GM19467 (cell line): ENCODE measurements at regions not wholly inside any gene's neighbourhood (a gene's known extent, or its start where the extent isn't known, plus 50 kb on each side); places are given as distances from the start of the nearest gene placed in this dataset.

Experiments
- ATAC-seq: cut with Tn5 transposase; IDR thresholded peaks from one replicate; pipeline ENCODE4 v1.9.1; 2021; ENCODE audit warnings: mild to moderate bottlenecking, moderate library complexity; ENCODE audit not compliant: unreplicated experiment

DNA sequence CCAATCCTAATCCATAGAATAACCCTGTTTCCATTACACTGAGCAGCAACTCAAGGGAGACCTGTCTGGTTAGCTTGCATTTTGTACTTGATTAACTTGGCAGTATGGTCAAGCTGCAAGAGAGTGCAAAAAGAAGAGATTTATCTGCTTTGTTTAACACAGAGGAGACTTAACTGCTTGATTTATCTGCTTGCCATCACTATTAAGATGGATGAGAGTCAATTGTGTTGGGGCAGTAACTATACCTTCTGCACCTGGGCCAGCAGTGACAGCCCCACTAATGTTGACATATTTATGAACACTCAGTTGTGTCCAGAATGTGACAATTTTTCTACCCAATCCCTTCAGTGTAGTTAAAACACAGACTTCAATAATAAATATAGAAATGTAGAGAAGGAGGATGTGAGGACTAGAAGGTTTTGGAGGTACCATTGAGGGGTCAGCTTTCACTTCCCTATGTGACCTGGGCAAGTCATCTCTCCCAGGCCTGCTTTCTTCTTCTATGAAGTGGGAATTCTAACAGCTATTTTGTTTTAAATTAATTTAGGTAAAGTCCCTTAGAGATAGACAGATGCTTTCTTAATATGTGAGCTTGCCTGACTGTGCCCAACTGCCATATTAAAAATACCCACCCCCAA is 159.1 kb upstream of the KCNK2 start:
- no peak for ATAC-seq

DNA sequence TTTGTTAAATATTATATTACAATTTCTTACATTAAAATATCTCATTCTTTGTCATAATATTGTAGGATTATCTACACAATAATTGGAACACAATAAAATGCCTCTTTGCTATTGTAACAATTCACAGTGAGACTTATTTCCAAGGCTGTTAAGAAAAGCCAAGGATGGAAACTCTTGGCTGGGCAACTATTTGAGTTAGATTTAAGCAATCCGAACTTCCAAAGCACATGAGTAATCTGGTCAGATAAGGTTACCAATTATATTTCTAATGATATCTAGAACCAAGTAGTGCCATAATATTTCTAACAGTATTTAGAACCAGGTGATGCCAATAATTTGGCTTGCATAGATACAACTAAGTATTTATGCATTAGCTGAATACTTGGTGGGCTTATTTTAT is 154.7 kb upstream of the KCNK2 start:
- no peak for ATAC-seq

DNA sequence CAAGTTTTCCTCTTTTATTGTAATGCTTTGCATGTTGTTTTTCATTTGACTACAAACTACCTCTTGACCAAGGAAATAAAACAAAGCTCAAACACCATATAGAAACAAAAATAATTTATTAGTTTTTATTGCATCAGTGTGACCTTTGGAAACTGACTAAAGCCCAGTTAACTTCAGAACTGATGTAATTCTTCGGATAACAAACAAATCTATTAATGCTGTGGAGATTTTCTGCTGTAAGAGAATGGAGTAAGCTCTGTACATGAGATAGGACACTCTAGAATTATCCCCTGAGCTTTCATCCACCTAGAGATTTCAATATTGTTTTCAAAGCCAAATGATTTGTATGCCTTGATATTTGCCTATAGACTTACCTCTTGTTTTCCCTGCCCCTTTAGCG is 154.0 kb upstream of the KCNK2 start:
- ATAC-seq, result no peak

DNA sequence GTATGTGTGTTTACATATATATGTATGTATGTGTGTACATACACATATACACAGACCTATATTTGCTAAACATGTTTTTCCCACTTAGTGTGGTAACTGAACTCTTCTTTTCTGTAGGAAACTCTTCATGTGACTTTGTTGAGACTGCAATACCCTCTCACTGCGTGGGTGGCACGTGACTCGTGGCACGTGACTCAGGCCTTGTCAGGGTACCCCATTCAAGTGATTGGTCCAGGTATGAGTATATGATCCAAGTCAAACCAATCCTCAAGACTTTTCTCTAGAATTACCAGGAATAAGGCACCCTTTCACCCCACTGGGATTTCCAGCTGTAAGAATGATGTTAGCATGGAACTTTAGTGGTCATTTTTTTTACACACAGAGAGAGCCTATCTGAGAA is 149.2 kb upstream of the KCNK2 start:
- ATAC-seq, result no peak

DNA sequence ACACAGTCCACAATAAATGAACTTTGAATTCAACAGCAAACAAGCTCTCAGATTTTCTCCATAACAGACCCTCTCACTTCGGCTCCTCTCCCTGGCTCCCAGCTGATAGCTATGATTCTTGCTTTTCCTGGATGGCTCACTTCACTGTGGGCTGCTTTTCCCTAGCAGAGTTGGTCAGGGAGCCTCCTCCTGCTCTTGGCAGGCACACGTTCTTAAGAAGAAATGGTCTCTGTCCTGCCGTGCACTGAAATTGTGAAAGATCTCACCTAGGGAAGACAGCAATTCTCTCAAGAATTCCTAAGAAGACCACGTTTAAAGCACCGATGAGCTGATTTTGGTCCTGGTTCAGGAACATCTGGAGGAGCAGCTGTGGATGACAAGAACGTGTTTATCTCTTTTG is 148.5 kb upstream of the KCNK2 start:
- no peak for ATAC-seq

DNA sequence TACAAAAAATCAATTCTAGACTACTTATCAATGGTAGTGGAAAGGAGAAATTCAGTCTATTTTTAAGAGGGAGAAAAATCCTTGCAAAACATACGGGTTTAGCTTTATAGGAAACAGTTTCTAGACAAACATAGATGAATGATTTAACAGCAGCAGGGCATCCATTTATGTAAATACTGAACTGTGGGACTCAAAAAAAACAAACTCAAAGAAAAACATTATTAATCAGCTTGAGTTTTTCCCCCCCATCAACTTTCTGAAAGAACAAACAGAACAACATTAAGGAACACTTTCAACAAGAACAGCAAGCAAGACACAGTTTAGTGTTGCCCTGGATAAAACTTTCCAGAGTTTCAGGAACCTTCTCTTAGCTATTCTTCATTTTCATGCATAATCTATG is 147.3 kb upstream of the KCNK2 start:
- no peak for ATAC-seq

DNA sequence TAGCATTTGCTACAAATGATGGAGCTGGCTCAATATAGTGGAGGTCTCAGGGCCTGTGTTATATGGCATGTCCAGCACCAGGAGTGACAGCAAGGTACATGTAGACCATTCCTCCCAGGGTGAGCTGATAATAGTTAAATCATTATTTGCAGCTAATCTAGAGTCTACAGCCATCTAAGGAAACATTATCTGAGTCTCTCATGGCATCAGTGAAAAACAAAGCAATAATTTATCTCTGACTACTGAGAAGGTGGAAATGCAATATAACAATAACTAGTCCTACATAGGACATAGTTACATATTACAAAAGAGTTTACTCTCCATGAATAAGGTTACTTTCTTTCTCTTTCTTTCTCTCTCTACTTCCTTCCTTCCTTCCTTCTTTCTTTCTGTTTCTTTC is 143.4 kb upstream of the KCNK2 start:
- ATAC-seq, result no peak

DNA sequence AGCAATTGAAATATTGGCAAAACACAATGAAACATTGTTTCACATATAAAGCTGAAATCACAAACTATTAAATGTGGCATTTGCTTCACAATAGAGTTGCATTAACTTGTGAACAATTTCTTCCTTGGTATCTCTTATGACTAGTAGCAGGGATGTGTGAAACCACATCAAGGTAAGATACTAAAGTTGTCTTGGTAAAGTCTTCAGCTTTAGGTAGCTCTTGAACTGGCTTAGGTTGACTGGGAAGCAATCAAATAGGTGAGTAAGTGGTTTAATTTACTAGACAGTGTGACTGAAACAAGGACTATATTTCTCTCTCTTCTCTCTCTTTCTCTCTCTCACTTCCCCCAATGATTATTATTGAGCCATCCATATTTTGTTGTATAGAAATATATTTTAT is 141.5 kb upstream of the KCNK2 start:
- no peak for ATAC-seq

DNA sequence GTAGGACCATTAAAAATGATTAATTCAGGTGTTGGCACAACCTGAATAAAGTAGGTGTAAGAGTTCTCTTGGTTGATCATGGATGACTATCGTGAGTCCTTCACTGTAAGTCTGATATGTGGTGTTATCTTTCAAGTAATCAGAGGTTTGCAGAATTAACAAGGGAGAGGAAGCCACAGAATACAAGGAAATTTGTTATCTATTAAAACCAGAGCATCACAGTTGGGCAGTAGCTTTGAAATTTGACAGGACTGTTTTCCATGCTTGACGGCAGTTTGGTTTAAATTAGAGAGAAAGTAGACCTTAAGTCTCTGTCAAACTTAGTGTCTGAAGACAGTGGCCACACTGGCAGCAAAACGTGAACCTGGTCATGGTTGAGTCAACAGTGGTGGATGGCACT is 139.5 kb upstream of the KCNK2 start:
- no peak for ATAC-seq

DNA sequence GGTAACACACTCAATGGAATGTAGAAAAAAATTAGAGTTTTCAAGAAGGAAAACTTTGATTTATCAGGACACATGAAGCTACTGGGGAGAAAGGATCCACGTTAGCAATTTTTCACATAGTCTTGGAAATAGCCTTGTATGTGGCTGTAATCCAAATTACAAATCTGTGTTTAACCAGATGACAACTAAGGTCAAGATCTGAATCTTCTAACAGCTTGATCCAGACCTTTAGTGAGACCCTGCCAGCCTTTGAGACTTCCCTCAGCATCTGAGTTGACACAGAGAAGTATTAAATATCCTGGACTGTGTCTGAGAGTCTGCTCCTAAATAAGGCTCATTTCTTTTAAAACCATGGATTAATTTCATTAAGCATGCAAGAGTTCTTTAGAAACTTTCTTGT is 135.9 kb upstream of the KCNK2 start:
- no peak for ATAC-seq

DNA sequence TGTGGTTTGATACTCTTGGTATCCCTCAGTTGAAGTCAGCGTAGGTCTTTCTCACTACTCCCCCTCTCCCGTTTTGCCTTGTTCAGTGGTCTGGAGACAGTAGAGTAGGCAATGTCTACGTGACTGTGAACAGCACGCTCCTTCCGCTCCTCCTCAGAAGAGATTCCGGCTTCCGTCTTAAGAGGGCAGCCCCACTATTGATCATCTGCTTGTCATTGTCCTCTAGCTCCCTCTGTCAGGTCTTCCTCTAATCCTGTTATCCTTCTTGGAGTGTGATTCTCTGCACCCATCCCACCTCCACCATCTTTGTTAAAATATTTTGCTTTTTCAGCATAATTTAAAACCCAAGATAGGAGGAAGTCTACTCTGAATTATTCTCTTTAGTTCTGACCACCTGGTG is 129.9 kb upstream of the KCNK2 start:
- ATAC-seq, result no peak

DNA sequence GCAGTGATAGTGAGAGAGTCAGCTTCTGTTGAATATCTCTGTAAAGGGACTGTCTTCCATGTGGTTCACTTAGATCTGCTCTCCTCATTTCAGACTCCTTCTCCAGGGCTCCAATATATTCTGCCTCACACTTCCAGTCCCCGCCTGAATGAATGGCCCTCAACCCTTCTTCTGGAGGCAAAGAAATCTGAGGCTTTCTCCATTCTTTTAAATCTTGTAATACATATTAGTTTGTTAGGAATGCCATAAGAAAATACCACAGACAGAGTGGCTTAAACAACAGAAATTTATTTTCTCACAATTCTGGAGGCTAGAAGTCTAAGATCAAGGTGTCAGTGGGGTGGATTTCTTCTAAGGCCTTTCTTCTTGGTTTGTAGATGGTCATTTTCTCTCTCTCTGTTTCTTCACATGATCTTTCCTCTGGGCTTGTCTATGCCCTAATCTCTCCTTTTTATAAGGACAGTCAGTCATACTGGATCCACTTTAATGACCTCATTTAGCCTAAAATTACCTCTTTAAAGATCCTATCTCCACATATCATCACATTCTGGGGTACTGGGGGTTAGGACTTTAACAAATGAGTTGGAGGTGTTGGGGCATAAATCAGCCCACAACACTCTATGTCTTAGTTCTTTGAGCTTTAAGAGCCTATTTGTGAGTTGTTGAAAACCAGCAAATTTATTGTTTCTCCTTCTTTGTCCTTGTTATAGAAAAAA is 128.5 kb upstream of the KCNK2 start:
- no peak for ATAC-seq

DNA sequence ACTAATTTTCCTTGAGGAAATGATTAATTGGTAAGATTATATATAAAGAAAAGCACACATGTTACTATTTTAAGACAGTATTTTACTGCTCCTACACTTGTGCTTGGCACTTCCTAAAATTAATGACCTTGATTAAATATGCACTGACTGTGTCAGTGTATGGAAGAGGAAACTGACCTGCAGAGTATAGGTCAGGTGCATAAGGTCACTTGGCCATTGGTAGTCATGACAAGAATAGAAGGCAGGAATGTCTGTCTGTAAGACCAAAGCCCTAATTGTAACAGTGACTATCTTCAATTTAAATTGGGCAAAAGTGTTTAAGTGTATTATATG is 128.0 kb upstream of the KCNK2 start:
- ATAC-seq, result no peak

DNA sequence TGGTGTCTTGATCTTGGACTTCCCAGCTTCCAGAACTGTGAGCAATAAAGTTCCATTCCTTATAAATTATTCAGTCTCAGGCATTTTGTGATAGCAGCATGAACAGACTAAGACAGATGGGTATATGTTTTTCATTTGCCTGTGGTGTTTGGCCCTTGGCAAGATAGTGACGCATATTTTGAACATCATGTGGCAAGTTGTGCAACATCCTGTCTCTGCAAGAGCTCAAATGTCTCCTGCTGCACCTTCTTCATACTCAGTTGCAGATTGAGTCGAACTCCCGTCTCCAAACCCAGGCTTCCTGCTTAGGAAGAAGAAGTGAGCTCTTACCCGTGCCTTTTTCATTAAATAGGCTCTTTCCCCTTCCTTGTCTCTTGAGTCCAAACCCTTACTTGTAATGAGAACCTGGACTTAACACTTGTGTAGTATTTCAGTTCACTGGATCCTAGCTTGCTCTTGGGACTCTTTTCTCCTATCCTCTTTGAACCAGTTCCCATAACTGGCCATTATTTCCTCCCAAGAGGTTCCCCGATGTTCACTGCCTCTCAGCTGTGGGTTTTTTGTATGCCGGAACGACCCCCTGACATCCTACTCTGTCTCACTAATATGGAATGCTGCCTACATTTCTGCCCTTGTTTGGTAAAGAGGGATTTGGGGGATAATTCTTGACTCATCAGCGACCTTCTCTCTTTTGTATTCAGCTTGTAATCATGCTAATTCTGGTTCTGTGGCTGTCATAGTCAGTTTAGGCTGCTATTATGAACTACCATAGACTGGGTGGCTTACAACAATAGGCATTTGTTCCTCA is 125.0 kb upstream of the KCNK2 start:
- no peak for ATAC-seq

DNA sequence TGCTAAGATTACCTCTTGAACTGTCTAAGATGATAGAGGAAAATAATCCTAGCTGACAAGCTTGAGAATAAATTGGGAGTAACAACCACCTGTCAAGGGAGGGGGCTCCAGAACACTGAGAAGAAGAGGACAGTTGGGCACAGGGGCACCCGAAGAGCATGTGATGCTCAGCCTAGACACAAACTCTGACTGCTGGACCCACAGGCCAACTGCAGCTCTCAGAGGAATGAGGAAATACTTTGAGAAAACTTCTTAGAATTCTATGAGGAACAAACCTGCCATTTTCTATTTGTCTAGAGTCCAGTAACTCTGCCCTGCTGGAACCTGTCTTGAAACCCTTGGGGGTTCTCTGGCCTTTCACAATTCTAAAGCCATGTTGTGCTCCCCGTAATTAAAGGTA is 124.1 kb upstream of the KCNK2 start:
- no peak for ATAC-seq

DNA sequence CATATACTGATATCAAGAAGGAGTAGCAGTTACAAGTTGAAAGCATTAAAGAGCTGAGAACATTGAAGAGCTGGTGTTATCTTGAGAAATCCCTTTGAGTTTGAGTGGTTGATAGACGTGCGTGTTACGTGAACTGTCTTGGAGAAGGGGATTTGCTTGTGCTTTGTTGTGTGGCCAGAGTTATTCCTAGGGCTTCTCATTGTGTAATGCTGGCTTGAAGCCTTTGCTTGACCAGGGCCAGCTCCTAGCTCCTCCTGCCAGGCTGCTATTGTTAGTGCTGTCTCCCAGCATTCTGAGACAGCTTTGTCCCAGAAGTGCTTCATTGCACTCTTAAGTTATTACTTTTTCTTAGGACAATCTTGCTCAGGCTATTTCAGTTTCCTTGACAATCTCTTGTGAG is 116.2 kb upstream of the KCNK2 start:
- no peak for ATAC-seq

DNA sequence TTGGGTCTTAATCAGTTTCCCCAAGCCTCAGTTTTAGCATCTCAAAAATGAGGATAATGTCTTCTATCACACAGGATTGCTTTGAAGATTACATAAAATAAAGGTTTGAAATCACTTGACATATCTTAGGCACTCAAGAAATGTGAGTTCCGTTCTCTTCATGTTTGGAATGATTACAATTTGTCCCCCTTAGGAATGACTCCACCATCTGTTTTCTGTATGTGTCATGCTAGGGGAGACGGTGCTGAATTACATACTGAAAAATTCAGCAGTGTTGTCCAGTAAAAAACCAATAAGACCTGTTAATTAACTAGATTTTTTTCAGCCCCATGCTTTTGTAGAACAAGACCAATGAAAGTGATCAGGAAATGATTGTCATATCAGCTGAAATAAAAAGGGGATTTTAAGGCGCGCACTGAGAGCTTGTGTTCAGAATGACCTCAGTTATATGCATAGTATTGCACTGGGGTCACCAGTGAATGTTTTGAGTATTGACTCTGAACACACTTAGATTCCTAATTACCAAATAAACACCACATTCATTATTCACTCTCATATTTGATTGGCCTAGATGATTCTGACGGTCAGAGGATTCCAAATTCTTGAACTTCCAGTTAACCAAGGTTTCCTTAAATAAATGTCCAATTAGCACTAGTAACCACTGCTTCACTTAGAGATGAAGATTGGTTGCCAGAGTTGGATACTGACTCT is 114.5 kb upstream of the KCNK2 start:
- no peak for ATAC-seq

DNA sequence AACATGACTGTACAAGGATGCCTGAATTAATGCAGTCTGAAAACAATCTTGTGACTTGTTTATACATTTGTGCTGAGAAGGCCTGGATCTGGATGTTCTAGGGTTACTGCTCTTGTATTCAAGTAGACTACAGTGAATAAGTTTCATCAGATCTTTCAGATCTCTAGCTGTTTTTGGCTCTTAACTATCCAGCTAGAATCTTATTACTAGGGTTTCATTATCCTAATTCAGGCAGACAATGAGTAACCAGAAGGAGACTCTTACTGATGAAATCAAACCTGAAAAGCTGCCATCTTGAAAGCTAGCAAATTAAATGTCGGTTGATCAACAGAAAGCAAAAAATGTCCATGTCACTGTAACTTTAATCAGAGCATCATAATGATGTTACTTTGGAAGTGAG is 112.5 kb upstream of the KCNK2 start:
- no peak for ATAC-seq

DNA sequence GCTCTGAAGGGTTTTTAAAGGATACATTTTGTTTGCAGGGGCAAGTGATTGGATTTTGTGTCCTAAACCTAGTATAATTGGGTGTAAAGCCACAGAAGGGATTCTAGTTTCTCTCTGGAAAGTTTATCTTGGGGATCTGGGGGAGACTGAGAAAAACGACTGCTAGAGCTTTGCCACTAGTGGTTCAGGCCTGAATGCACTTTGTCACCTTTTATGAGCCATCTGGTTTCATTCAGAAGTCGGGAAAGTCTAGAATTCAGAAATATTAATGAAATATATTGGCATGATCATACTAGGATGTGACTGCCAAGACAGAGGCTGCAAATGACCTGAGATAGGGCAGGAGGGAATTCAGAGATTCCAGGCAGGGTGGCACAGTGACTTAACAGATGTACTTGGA is 111.5 kb upstream of the KCNK2 start:
- ATAC-seq, result no peak

DNA sequence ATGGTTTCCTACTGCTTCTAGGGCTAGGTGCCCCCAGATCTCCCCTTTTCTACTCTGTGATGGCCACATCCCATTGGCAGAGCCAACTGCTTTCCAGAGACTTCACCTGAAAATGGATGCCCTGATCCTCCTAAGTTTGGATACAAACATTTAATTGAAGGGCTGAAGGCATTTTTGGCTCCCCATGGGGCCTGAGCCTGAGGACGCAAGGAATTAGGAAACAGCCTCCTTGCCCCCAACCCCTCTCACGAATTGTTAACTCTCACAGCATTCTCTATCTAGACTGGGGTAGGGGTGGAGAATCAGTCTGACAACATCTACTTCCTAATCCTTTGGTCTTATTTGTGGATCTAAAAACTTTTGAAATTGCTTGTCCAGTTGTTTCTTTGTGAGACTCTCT is 108.5 kb upstream of the KCNK2 start:
- no peak for ATAC-seq

DNA sequence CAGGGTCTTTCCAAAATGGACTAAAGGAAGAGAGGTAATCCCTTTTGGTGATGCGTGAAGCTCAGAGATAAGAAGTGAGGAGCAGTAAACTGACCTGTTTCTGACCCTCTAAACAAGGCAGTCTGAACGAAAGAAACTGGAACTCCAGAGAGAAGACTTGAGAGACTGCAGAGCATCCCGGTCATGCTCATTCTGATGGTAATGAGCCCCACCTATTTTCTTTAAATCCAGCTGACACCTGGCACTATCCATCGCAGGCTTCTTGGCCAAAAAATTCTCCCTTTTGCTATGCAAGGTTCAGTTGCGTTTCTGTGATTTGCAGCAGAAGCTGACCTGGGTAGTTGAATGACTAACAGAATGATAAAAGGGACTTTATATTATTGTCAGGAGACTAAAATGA is 105.9 kb upstream of the KCNK2 start:
- no peak for ATAC-seq

DNA sequence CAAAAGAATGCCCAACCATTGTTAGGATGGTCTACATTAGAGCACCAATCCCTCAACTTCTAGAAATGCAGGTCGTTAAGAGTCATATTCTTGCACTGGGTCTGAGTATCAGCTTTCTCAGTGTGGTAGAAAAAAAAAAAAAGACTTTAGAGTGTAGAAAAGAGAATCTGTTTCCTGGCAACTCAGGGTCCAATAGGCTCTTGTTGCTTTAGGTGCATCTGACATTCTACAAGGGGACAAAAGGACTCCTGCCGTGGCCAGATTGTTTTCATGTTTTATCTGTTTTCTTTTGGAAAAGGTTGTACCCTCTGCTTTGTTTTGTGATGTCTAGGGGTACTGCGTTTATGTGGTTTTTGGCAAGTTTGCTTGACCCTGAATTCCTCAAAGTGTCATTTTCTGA is 105.4 kb upstream of the KCNK2 start:
- no peak for ATAC-seq
